K562 (cell line): ENCODE measurements at regions not wholly inside any gene's neighbourhood (a gene's known extent, or its start where the extent isn't known, plus 50 kb on each side); places are given as distances from the start of the nearest gene placed in this dataset.

Experiments used
- E2F6 ChIP-seq, 2 experiments: IDR thresholded peaks; 2 replicates each; pipeline ENCODE4 v1.6.1; 2011; ENCODE audit warnings: borderline replicate concordance in 1 of 2, control low read depth in 1 of 2, low read depth in 1 of 2, low read length in 1 of 2, mild to moderate bottlenecking in 1 of 2, mixed read lengths in 1 of 2, moderate library complexity in 1 of 2; ENCODE audit not compliant: insufficient read depth in 1 of 2, insufficient read length in 1 of 2, poor library complexity in 1 of 2, severe bottlenecking in 1 of 2; ENCODE audit errors: extremely low read depth in 1 of 2
- ESRRA ChIP-seq: fragments of 450-650 bp; IDR thresholded peaks from 2 replicates; pipeline ENCODE4 v1.6.1; 2014; ENCODE audit warnings: low read depth, mild to moderate bottlenecking, moderate library complexity, borderline replicate concordance
- MGA ChIP-seq: fragments of 450-650 bp; IDR thresholded peaks from 2 replicates; pipeline ENCODE4 v1.6.1; 2016; ENCODE audit warnings: mild to moderate bottlenecking, moderate library complexity
- NCOR1 ChIP-seq: fragments of 450-650 bp; IDR thresholded peaks from 2 replicates; pipeline ENCODE4 v1.6.1; 2016; ENCODE audit warnings: mild to moderate bottlenecking, moderate library complexity
- NR2F6 ChIP-seq: fragments of 450-650 bp; formaldehyde crosslinking; IDR thresholded peaks from 2 replicates; pipeline ENCODE4 v1.4.0; 2020; ENCODE audit warnings: mild to moderate bottlenecking
- SFPQ ChIP-seq: fragments of 200-400 bp; formaldehyde crosslinking; IDR thresholded peaks from 2 replicates; pipeline ENCODE4 v1.6.1; 2017; ENCODE audit warnings: mild to moderate bottlenecking, low read depth, low read length, moderate library complexity
- SMARCC2 ChIP-seq: fragments of 450-650 bp; IDR thresholded peaks from 2 replicates; pipeline ENCODE4 v1.6.1; 2017; ENCODE audit warnings: antibody characterized with exemption, moderate library complexity, mild to moderate bottlenecking, low read depth
- SNAPC5 ChIP-seq: fragments of 250-450 bp; sonication (Bioruptor Pico); IDR thresholded peaks from 2 replicates; pipeline ENCODE4 v1.8.0; 2021; ENCODE audit warnings: moderate library complexity, mild to moderate bottlenecking, inconsistent platforms
- TEAD4 ChIP-seq, 2 experiments: sonication (generic) in 1 of 2; formaldehyde crosslinking in 1 of 2; IDR thresholded peaks; 2 replicates each; pipeline versions ENCODE4 v1.6.1 to v1.8.0; 2012 to 2022; ENCODE audit warnings: borderline replicate concordance in 1 of 2, inconsistent platforms in 1 of 2, low read length in 1 of 2, mild to moderate bottlenecking in 1 of 2, missing genetic modification reagents in 1 of 2
- ZNF639 ChIP-seq, 2 experiments: fragments of 200-800 bp in 1 of 2; sonication (Bioruptor generic) in 1 of 2; sonication (generic) in 1 of 2; formaldehyde crosslinking in 1 of 2; IDR thresholded peaks in 1 of 2; conservative IDR thresholded peaks in 1 of 2; 2 replicates each; pipeline versions ENCODE4 v1.5.0 to v1.6.1; 2016 to 2020; ENCODE audit warnings: missing compliant biosample characterization in 1 of 2, missing genetic modification characterization in 1 of 2, missing genetic modification reagents in 1 of 2

GRCh38 chr15:68507447-68507846 is 71.3 kb upstream of the CORO2B start (continued):
- TF ChIP-seq MGA (no peak), SNAPC5 (CRISPR knock-in tag) (no peak), E2F6 (IDR thresholded peaks at IDR 0.05; ENCODE audit: borderline replicate concordance in 1 of 2, extremely low read depth in 1 of 2, insufficient read depth in 1 of 2, insufficient read length in 1 of 2, low read depth in 1 of 2, low read length in 1 of 2, poor library complexity in 1 of 2, severe bottlenecking in 1 of 2) (no peak), ESRRA (no peak), NR2F6 (no peak), TEAD4 (IDR thresholded peaks at IDR 0.05; ENCODE audit: low read length) (no peak), TEAD4 (CRISPR knock-in tag; IDR thresholded peaks at IDR 0.05; ENCODE audit: borderline replicate concordance) (no peak), SFPQ (no peak), ZNF639 (CRISPR knock-in tag; conservative IDR thresholded peaks at IDR 0.05 in 1 of 2, IDR thresholded peaks at IDR 0.05 in 1 of 2) (no peak), NCOR1 (no peak), SMARCC2 (no peak)
